Stomach (tissue), 8 donors: ENCODE measurements at regions not wholly inside any gene's neighbourhood (a gene's known extent, or its start where the extent isn't known, plus 50 kb on each side); places are given as distances from the start of the nearest gene placed in this dataset.

Experiments used
- DNase-seq, 2 donors: peaks; one replicate each; pipeline versions ENCODE4 v3.0.0 to v3.0.0-alpha.2; 2013 to 2019
- H3K27ac ChIP-seq, 5 donors: fragments of 200-600 bp in 4 of 5; sonication (generic) in 4 of 5; one replicate each; pipeline ENCODE4 v1.5.1; 2013 to 2019; ENCODE audit warnings: mild to moderate bottlenecking in 1 of 5, moderate library complexity in 1 of 5
- H3K27me3 ChIP-seq, 3 donors: fragments of 200-600 bp; sonication (generic); one replicate each; pipeline ENCODE4 v1.5.1; 2017 to 2019; ENCODE audit warnings: mixed run types in 1 of 3
- H3K36me3 ChIP-seq, 4 donors: fragments of 200-600 bp; sonication (generic); 1 replicate in 3 of 4; 2 replicates in 1 of 4; pipeline ENCODE4 v1.5.1; 2016 to 2019
- H3K4me1 ChIP-seq, 4 donors: fragments of 200-600 bp; sonication (generic); one replicate each; pipeline ENCODE4 v1.5.1; 2016 to 2019
- H3K4me3 ChIP-seq, 4 donors: fragments of 200-600 bp; sonication (generic) in 3 of 4; one replicate each; pipeline ENCODE4 v1.5.1; 2016 to 2019; ENCODE audit warnings: mild to moderate bottlenecking in 1 of 4
- H3K9me3 ChIP-seq, 4 donors: fragments of 200-600 bp; sonication (generic); one replicate each; pipeline ENCODE4 v1.5.1; 2016 to 2019
- CTCF ChIP-seq, 7 experiments: fragments of 450-650 bp in 4 of 7; fragments of 200-600 bp in 3 of 7; sonication (generic) in 3 of 7; IDR thresholded peaks; one replicate each; pipeline ENCODE4 v1.5.1; 2016 to 2019; ENCODE audit warnings: antibody characterized with exemption in 7 of 7, control low read depth in 2 of 7, mild to moderate bottlenecking in 1 of 7
- EP300 ChIP-seq: sonication (generic); formaldehyde crosslinking; IDR thresholded peaks from one replicate; pipeline ENCODE4 v1.6.1; 2017; ENCODE audit warnings: antibody characterized with exemption
- POLR2A ChIP-seq, 4 donors: fragments of 450-650 bp; IDR thresholded peaks; one replicate each; pipeline ENCODE4 v1.6.1; 2016; ENCODE audit warnings: antibody characterized with exemption in 4 of 4, control low read depth in 2 of 4, mild to moderate bottlenecking in 1 of 4, moderate library complexity in 1 of 4
- POLR2AphosphoS5 ChIP-seq, 3 donors: sonication (generic); formaldehyde crosslinking; IDR thresholded peaks; one replicate each; pipeline ENCODE4 v1.6.1; 2016; ENCODE audit warnings: antibody characterized with exemption in 3 of 3
- WGBS, 5 donors: extraction: QIAGEN DNeasy Blood & Tissue Kit in 3 of 5; methylation state at CpG; one replicate each; pipeline versions ENCODE4 v1.1.5 to v1.1.7; 2013 to 2018; 5-methylcytosine and 5-hydroxymethylcytosine counted together
- intact Hi-C: fragments of 100-400 bp; cut with DNase I; formaldehyde crosslinking; loops from one replicate; pipeline ENCODE4 v1.15.1; 2023; ENCODE audit warnings: low total_unique reads
- donor health status: healthy with polysubstance abuse.
- donor health status: Bipolar disorder and iron deficiency.
- donor health status: healthy.

DNA sequence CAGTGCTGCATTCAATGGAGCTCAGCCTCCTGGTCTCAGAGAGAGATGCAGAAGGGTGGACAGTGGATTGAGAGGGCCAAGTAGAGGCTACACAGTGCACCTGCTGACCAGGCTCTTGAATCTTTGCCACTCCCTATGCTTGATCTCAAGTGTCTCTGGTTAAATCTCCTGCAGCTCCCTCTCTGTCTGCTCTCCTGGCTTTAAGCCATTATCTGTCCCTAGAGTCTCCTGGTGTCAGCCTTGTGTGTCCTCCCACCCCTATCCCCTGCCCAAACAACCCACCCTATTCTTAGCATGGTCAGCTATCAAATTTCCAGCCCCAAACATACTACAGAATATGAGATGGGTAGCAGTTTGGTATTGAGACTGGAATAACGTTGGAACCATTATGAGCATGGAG, 479.3 kb upstream of the CELF2 start:
- intact Hi-C loops = no loop called here
- Histone ChIP-seq H3K27ac (no peak overlapping the region), H3K27me3 (no peaks in the 10 kb centered on the region), H3K9me3 (no peaks in the 10 kb centered on the region), H3K36me3 (no peaks in the 10 kb centered on the region), H3K4me3 (no peak overlapping the region), H3K4me1 (no peaks in the 10 kb centered on the region)
- no peak for DNase-seq
- TF ChIP-seq POLR2A (IDR thresholded peaks at IDR 0.05) (no peak), EP300 (no peak), CTCF (IDR thresholded peaks at IDR 0.05) (no peak), POLR2AphosphoS5 (IDR thresholded peaks at IDR 0.05) (no peak)
- 67 to 82% (median 73%) methylated on average over 1 of the region's 1 CpG for WGBS, 5 donors

- Histone ChIP-seq H3K36me3 (no peaks in the 10 kb centered on the region), H3K4me3 (no peak overlapping the region), H3K27ac (no peak overlapping the region), H3K27me3 (no peaks in the 10 kb centered on the region), H3K9me3 (no peaks in the 10 kb centered on the region), H3K4me1 (no peaks in the 10 kb centered on the region)
- 68 to 77% (median 70%) methylated on average over 3 of the region's 3 CpGs for WGBS, 5 donors
- DNase-seq = no peak
- TF ChIP-seq POLR2A (IDR thresholded peaks at IDR 0.05) (no peak), EP300 (no peak), CTCF (IDR thresholded peaks at IDR 0.05) (no peak), POLR2AphosphoS5 (IDR thresholded peaks at IDR 0.05) (no peak)
- intact Hi-C loops = no loop called here
Observed at GRCh38 chr10:10540398-10540797, 477.3 kb upstream of the CELF2 start.

DNA sequence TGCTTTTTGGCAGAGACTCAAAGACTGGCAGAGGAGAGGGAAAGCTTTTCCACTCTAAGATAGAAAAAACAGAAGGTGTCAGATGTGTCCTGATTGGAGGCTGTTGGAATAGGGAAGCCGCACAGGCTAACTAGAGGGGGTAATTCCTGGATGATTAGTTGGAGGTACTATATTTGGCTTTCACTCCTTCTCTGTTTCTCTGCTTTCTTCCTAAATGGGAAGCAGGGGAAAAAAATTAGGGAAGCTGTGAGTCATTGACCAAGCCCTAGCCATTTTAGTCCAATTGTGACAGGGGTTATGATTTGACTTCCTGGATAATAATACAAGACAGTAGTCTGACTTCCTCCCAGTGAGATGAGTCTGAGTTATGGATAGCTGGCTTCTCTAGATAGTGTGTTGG, 475.2 kb upstream of the CELF2 start:
- Histone ChIP-seq H3K27ac (no peak overlapping the region), H3K4me1 (no peaks in the 10 kb centered on the region), H3K9me3 (no peaks in the 10 kb centered on the region), H3K4me3 (no peak overlapping the region), H3K27me3 (no peaks in the 10 kb centered on the region), H3K36me3 (no peaks in the 10 kb centered on the region)
- intact Hi-C loops = no loop called here
- WGBS, 5 donors = 65 to 86% (median 74%) methylated on average over 1 of the region's 1 CpG
- no peak for TF ChIP-seq POLR2A (IDR thresholded peaks at IDR 0.05)
- TF ChIP-seq CTCF (IDR thresholded peaks at IDR 0.05) = no peak
- TF ChIP-seq EP300 = no peak
- no peak for TF ChIP-seq POLR2AphosphoS5 (IDR thresholded peaks at IDR 0.05)
- no peak for DNase-seq

- Histone ChIP-seq H3K36me3 (no peaks in the 10 kb centered on the region), H3K27me3 (no peaks in the 10 kb centered on the region), H3K27ac (no peak overlapping the region), H3K9me3 (no peaks in the 10 kb centered on the region), H3K4me1 (no peaks in the 10 kb centered on the region), H3K4me3 (no peak overlapping the region)
- intact Hi-C loops = no loop called here
- WGBS, 5 donors = 73 to 87% (median 79%) methylated on average over 8 of the region's 8 CpGs
- TF ChIP-seq CTCF (IDR thresholded peaks at IDR 0.05) (no peak), EP300 (no peak), POLR2A (IDR thresholded peaks at IDR 0.05) (no peak), POLR2AphosphoS5 (IDR thresholded peaks at IDR 0.05) (no peak)
- DNase-seq = no peak
Observed at GRCh38 chr10:10544890-10545289, 472.8 kb upstream of the CELF2 start.
